ENCODE measurements at regions not wholly inside any gene's neighbourhood (a gene's known extent, or its start where the extent isn't known, plus 50 kb on each side); places are given as distances from the start of the nearest gene placed in this dataset.

GRCh38 chr3:117499189-117499870 lies 789.8 kb downstream of the TUSC7 start:
- Histone ChIP-seq H3K4me3 (no peak overlapping the region), H3K36me3 (no peaks in the 10 kb centered on the region), H3K27me3 (no peaks in the 10 kb centered on the region), H3K4me1 (no peaks in the 10 kb centered on the region), H3K9me3 (no peaks in the 10 kb centered on the region), H3K27ac (no peak overlapping the region)
- TF ChIP-seq, protein P1, sequence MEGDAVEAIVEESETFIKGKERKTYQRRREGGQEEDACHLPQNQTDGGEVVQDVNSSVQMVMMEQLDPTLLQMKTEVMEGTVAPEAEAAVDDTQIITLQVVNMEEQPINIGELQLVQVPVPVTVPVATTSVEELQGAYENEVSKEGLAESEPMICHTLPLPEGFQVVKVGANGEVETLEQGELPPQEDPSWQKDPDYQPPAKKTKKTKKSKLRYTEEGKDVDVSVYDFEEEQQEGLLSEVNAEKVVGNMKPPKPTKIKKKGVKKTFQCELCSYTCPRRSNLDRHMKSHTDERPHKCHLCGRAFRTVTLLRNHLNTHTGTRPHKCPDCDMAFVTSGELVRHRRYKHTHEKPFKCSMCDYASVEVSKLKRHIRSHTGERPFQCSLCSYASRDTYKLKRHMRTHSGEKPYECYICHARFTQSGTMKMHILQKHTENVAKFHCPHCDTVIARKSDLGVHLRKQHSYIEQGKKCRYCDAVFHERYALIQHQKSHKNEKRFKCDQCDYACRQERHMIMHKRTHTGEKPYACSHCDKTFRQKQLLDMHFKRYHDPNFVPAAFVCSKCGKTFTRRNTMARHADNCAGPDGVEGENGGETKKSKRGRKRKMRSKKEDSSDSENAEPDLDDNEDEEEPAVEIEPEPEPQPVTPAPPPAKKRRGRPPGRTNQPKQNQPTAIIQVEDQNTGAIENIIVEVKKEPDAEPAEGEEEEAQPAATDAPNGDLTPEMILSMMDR (IDR thresholded peaks at IDR 0.05) = no peak
- TF ChIP-seq POLR2AphosphoS5 (IDR thresholded peaks at IDR 0.05) (no peak), POLR2A (IDR thresholded peaks at IDR 0.05) (no peak), EP300 (IDR thresholded peaks at IDR 0.05) (no peak)
- WGBS, 2 donors (ENCODE audit: low coverage in 1 of 2) = 79 to 90% methylated on average over 4 of the region's 4 CpGs
- ATAC-seq = no peak

- ATAC-seq = no peak
- WGBS, 2 donors (ENCODE audit: low coverage in 1 of 2) = 100% methylated on average over 1 of the region's 1 CpG
- Histone ChIP-seq H3K36me3 (no peaks in the 10 kb centered on the region), H3K4me1 (no peaks in the 10 kb centered on the region), H3K27me3 (no peaks in the 10 kb centered on the region), H3K27ac (no peak overlapping the region), H3K4me3 (no peak overlapping the region), H3K9me3 (no peaks in the 10 kb centered on the region)
- no peak for TF ChIP-seq EP300 (IDR thresholded peaks at IDR 0.05)
- no peak for TF ChIP-seq POLR2A (IDR thresholded peaks at IDR 0.05)
- TF ChIP-seq, protein P1 (IDR thresholded peaks at IDR 0.05) = no peak
- TF ChIP-seq POLR2AphosphoS5 (IDR thresholded peaks at IDR 0.05) = no peak
Observed at GRCh38 chr3:117507958-117508357, 798.4 kb downstream of the TUSC7 start.

DNA sequence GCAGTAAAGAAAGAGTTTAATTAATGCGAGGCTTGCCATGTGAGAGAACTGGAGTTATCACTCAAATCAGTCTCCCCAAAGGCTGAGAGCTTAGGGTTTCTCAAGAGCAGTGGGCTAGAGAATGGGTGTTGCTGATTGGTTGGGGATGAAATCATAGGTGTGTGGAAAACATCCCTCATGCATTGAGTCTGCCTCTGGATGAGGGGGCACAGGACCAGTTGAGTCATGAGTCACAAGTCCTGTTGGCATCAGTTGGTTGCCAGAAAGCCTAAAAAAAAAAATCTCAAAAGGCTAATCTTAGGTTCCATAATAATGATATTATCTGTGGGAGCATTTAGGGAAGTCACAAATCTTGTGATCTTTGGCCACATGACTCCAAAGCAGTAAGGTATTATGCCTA lies 800.3 kb downstream of the TUSC7 start:
- ATAC-seq = no peak
- H3K36me3 ChIP-seq = no peaks in the 10 kb centered on the region
- no peak overlapping the region for H3K27ac ChIP-seq
- 92 to 100% methylated on average over 1 of the region's 1 CpG for WGBS, 2 donors (ENCODE audit: low coverage in 1 of 2)
- H3K4me1 ChIP-seq = no peaks in the 10 kb centered on the region
- no peaks in the 10 kb centered on the region for H3K27me3 ChIP-seq
- TF ChIP-seq POLR2AphosphoS5 (IDR thresholded peaks at IDR 0.05) (no peak), EP300 (IDR thresholded peaks at IDR 0.05) (no peak), POLR2A (IDR thresholded peaks at IDR 0.05) (no peak)
- TF ChIP-seq, protein P1 (IDR thresholded peaks at IDR 0.05) = no peak
- no peaks in the 10 kb centered on the region for H3K9me3 ChIP-seq
- H3K4me3 ChIP-seq = no peak overlapping the region

- Histone ChIP-seq H3K4me3 (no peak overlapping the region), H3K27ac (no peak overlapping the region), H3K4me1 (no peaks in the 10 kb centered on the region), H3K36me3 (no peaks in the 10 kb centered on the region), H3K9me3 (no peaks in the 10 kb centered on the region), H3K27me3 (no peaks in the 10 kb centered on the region)
- no peak for ATAC-seq
- 29 to 43% methylated on average over 1 of the region's 1 CpG for WGBS, 2 donors (ENCODE audit: low coverage in 1 of 2)
- TF ChIP-seq POLR2A (IDR thresholded peaks at IDR 0.05) (no peak), POLR2AphosphoS5 (IDR thresholded peaks at IDR 0.05) (no peak), EP300 (IDR thresholded peaks at IDR 0.05) (no peak)
- TF ChIP-seq, protein P1 (IDR thresholded peaks at IDR 0.05) = no peak
Observed at GRCh38 chr3:117510396-117510795, 800.8 kb downstream of the TUSC7 start.

- no peak for ATAC-seq
- Histone ChIP-seq H3K4me3 (no peak overlapping the region), H3K9me3 (no peaks in the 10 kb centered on the region), H3K27ac (no peak overlapping the region), H3K36me3 (no peaks in the 10 kb centered on the region), H3K4me1 (no peaks in the 10 kb centered on the region), H3K27me3 (no peaks in the 10 kb centered on the region)
- no peak for TF ChIP-seq POLR2A (IDR thresholded peaks at IDR 0.05)
- no peak for TF ChIP-seq POLR2AphosphoS5 (IDR thresholded peaks at IDR 0.05)
- TF ChIP-seq, protein P1 (IDR thresholded peaks at IDR 0.05) = no peak
- TF ChIP-seq EP300 (IDR thresholded peaks at IDR 0.05) = no peak
- 27 to 80% methylated on average over 1 of the region's 1 CpG for WGBS, 2 donors (ENCODE audit: low coverage in 1 of 2)
Observed at GRCh38 chr3:117512975-117513374, 803.4 kb downstream of the TUSC7 start.
